PFSK-1 (cell line): ENCODE measurements at regions not wholly inside any gene's neighbourhood (a gene's known extent, or its start where the extent isn't known, plus 50 kb on each side); places are given as distances from the start of the nearest gene placed in this dataset.

Source experiments
- POLR2AphosphoS5 ChIP-seq: IDR thresholded peaks from 2 replicates; pipeline ENCODE4 v1.6.1; 2012; ENCODE audit warnings: low read depth, mild to moderate bottlenecking, control low read depth, low read length, moderate library complexity
- TAF1 ChIP-seq: IDR thresholded peaks from 2 replicates; pipeline ENCODE4 v1.6.1; 2012; ENCODE audit warnings: low read length, control low read depth, borderline replicate concordance; ENCODE audit not compliant: insufficient read depth
- TF ChIP-seq, protein P1 (sequence below), 2 experiments: IDR thresholded peaks; 2 replicates each; pipeline versions ENCODE4 v1.6.1 to v1.8.0; 2011 to 2012; ENCODE audit warnings: low read depth in 2 of 2, low read length in 2 of 2, control low read depth in 1 of 2, inconsistent platforms in 1 of 2, mild to moderate bottlenecking in 1 of 2, moderate library complexity in 1 of 2; ENCODE audit not compliant: insufficient read depth in 1 of 2

DNA sequence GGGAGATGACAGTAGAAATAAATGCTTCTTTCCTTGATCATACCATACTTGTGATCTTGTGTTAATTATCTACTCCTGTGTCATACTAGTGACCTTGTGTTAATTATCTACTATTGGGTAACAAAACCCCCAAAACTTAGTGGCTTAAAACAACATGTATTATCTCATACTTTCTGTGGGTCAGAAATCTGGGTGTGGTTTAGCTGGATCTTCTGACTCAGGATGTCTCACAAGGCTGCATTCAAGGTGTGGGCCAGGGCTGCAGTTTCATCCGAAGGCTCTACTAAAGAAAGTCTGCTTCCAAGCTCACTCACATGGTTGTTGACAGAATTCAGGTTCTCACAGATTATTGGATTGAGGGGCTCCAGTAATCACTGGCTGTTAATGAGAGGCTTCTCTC lies 70.3 kb upstream of the NDP start:
- TF ChIP-seq POLR2AphosphoS5, result no peak
- TF ChIP-seq TAF1, result no peak
- TF ChIP-seq, protein P1, sequence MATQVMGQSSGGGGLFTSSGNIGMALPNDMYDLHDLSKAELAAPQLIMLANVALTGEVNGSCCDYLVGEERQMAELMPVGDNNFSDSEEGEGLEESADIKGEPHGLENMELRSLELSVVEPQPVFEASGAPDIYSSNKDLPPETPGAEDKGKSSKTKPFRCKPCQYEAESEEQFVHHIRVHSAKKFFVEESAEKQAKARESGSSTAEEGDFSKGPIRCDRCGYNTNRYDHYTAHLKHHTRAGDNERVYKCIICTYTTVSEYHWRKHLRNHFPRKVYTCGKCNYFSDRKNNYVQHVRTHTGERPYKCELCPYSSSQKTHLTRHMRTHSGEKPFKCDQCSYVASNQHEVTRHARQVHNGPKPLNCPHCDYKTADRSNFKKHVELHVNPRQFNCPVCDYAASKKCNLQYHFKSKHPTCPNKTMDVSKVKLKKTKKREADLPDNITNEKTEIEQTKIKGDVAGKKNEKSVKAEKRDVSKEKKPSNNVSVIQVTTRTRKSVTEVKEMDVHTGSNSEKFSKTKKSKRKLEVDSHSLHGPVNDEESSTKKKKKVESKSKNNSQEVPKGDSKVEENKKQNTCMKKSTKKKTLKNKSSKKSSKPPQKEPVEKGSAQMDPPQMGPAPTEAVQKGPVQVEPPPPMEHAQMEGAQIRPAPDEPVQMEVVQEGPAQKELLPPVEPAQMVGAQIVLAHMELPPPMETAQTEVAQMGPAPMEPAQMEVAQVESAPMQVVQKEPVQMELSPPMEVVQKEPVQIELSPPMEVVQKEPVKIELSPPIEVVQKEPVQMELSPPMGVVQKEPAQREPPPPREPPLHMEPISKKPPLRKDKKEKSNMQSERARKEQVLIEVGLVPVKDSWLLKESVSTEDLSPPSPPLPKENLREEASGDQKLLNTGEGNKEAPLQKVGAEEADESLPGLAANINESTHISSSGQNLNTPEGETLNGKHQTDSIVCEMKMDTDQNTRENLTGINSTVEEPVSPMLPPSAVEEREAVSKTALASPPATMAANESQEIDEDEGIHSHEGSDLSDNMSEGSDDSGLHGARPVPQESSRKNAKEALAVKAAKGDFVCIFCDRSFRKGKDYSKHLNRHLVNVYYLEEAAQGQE (IDR thresholded peaks at IDR 0.05; ENCODE audit: insufficient read depth in 1 of 2, low read depth in 2 of 2, low read length in 2 of 2), result no peak
